H1 (cell line): ENCODE measurements at regions not wholly inside any gene's neighbourhood (a gene's known extent, or its start where the extent isn't known, plus 50 kb on each side); places are given as distances from the start of the nearest gene placed in this dataset.

Experiments used
- CTCF ChIA-PET: fragments of 300-600 bp; sonication (Branson Sonifier 250); formaldehyde crosslinking; loops from one replicate; lab custom pipeline; 2021; ENCODE audit not compliant: partially characterized antibody; lab: Charles Lee
- POLR2A ChIA-PET: fragments of 300-600 bp; sonication (Branson Sonifier 250); formaldehyde crosslinking; loops from one replicate; lab custom pipeline; 2021; ENCODE audit warnings: inconsistent platforms; ENCODE audit not compliant: partially characterized antibody; lab: Charles Lee
- DNase-seq, 2 experiments: peaks; one replicate each; pipeline versions ENCODE4 v3.0.0 to v3.0.0-alpha.2; 2010 to 2022; ENCODE audit warnings: low spot score in 2 of 2, low read depth in 1 of 2, mixed read lengths in 1 of 2
- FAIRE-seq: peaks from 2 replicates; lab custom pipeline; 2011; peaks lifted over from hg19 to GRCh38; lab: Jason Lieb, UNC
- H2AFZ ChIP-seq: 2 replicates; pipeline ENCODE4 v1.8.1; 2012; ENCODE audit warnings: low read length, inconsistent platforms
- H2AK5ac ChIP-seq: 2 replicates; pipeline ENCODE4 v1.6.1; 2013; ENCODE audit warnings: low read depth, low read length
- H2BK120ac ChIP-seq: replicated peaks from 2 replicates; pipeline ENCODE3; 2013; ENCODE audit warnings: low read depth, low read length, inconsistent platforms
- H2BK12ac ChIP-seq: 2 replicates; pipeline ENCODE4 v1.6.1; 2013; ENCODE audit warnings: low read depth, low read length
- H2BK15ac ChIP-seq: 2 replicates; pipeline ENCODE4 v1.6.1; 2013; ENCODE audit warnings: low read length
- H2BK20ac ChIP-seq: 2 replicates; pipeline ENCODE4 v1.6.1; 2013; ENCODE audit warnings: low read length
- H2BK5ac ChIP-seq: 2 replicates; pipeline ENCODE4 v1.6.1; 2013; ENCODE audit warnings: low read depth, low read length
- H3K14ac ChIP-seq: 2 replicates; pipeline ENCODE4 v1.6.1; 2013; ENCODE audit warnings: inconsistent platforms; ENCODE audit not compliant: insufficient read length
- H3K18ac ChIP-seq: 2 replicates; pipeline ENCODE4 v1.6.1; 2013; ENCODE audit warnings: low read length; ENCODE audit errors: extremely low read depth
- H3K23ac ChIP-seq: 2 replicates; pipeline ENCODE4 v1.6.1; 2013; ENCODE audit warnings: inconsistent platforms; ENCODE audit not compliant: insufficient read length
- H3K23me2 ChIP-seq: 2 replicates; pipeline ENCODE4 v1.6.1; 2013; ENCODE audit warnings: low read depth, low read length
- H3K27ac ChIP-seq: 2 replicates; pipeline ENCODE4 v1.6.1; 2011; ENCODE audit warnings: low read depth, low read length, inconsistent platforms
- H3K27me3 ChIP-seq, 4 experiments: replicated peaks in 1 of 4; 1 replicate in 1 of 4; 2 replicates in 3 of 4; pipeline versions ENCODE4 v1.6.1 to v1.8.1; 2011 to 2013; ENCODE audit warnings: low read length in 3 of 4, mild to moderate bottlenecking in 3 of 4, inconsistent platforms in 2 of 4, mixed read lengths in 2 of 4, moderate library complexity in 1 of 4; ENCODE audit not compliant: control insufficient read depth in 3 of 4, insufficient read depth in 3 of 4; ENCODE audit errors: extremely low read depth in 1 of 4
- H3K36me3 ChIP-seq, 4 experiments: 2 replicates each; pipeline versions ENCODE4 v1.6.1 to v1.8.1; 2011 to 2013; ENCODE audit warnings: mild to moderate bottlenecking in 4 of 4, low read length in 3 of 4, moderate library complexity in 2 of 4, control low read depth in 1 of 4, inconsistent platforms in 1 of 4; ENCODE audit not compliant: insufficient read depth in 4 of 4, control insufficient read depth in 2 of 4
- H3K4ac ChIP-seq: replicated peaks from 2 replicates; pipeline ENCODE3; 2013; ENCODE audit warnings: low read length, low read depth, mixed read lengths, inconsistent platforms; ENCODE audit not compliant: insufficient read length
- H3K4me1 ChIP-seq, 4 experiments: replicated peaks in 1 of 4; 1 replicate in 1 of 4; 2 replicates in 3 of 4; pipeline versions ENCODE4 v1.6.1 to v1.8.1; 2011 to 2013; ENCODE audit warnings: low read length in 3 of 4, inconsistent platforms in 2 of 4, mixed read lengths in 1 of 4; ENCODE audit not compliant: insufficient read depth in 4 of 4, control insufficient read depth in 3 of 4
- H3K4me2 ChIP-seq, 2 experiments: 2 replicates each; pipeline versions ENCODE4 v1.6.1 to v1.8.1; 2011 to 2013; ENCODE audit warnings: low read depth in 2 of 2, low read length in 2 of 2, control low read depth in 1 of 2, inconsistent platforms in 1 of 2, mild to moderate bottlenecking in 1 of 2; ENCODE audit not compliant: insufficient read depth in 1 of 2
- H3K4me3 ChIP-seq, 4 experiments: fragments of 200-600, 300-600 bp in 1 of 4; sonication (generic), shearing (Covaris generic), sonication (Bioruptor Twin) in 1 of 4; 2 replicates each; pipeline versions ENCODE4 v1.5.1 to v1.8.1; 2011 to 2016; ENCODE audit warnings: low read length in 4 of 4, low read depth in 3 of 4, control low read depth in 2 of 4, inconsistent platforms in 2 of 4, mild to moderate bottlenecking in 2 of 4, mixed read lengths in 1 of 4, moderate library complexity in 1 of 4; ENCODE audit not compliant: insufficient read depth in 2 of 4; ENCODE audit errors: extremely low read depth in 1 of 4
- H3K56ac ChIP-seq: replicated peaks from 2 replicates; pipeline ENCODE3; 2013; ENCODE audit warnings: low read depth, mild to moderate bottlenecking, mixed read lengths, low read length, inconsistent platforms; ENCODE audit not compliant: insufficient read length
- H3K79me1 ChIP-seq: 2 replicates; pipeline ENCODE4 v1.6.1; 2013; ENCODE audit warnings: low read depth, low read length, control low read depth
- H3K79me2 ChIP-seq, 2 experiments: 2 replicates each; pipeline versions ENCODE4 v1.6.1 to v1.8.1; 2012 to 2013; ENCODE audit warnings: low read length in 2 of 2, mild to moderate bottlenecking in 2 of 2, inconsistent platforms in 1 of 2; ENCODE audit not compliant: insufficient read depth in 2 of 2, control insufficient read depth in 1 of 2
- H3K9ac ChIP-seq, 4 experiments: replicated peaks in 1 of 4; 1 replicate in 1 of 4; 2 replicates in 3 of 4; pipeline versions ENCODE4 v1.6.1 to v1.8.1; 2011 to 2013; ENCODE audit warnings: low read depth in 3 of 4, low read length in 3 of 4, control low read depth in 2 of 4, mild to moderate bottlenecking in 2 of 4, moderate library complexity in 2 of 4, inconsistent platforms in 1 of 4; ENCODE audit errors: extremely low read depth in 1 of 4
- H3K9me3 ChIP-seq, 2 experiments: 2 replicates each; pipeline versions ENCODE4 v1.6.1 to v1.8.1; 2012 to 2013; ENCODE audit warnings: mild to moderate bottlenecking in 2 of 2, moderate library complexity in 2 of 2, control low read depth in 1 of 2, inconsistent platforms in 1 of 2, low read depth in 1 of 2, low read length in 1 of 2, mixed read lengths in 1 of 2; ENCODE audit not compliant: insufficient read depth in 2 of 2
- H4K20me1 ChIP-seq, 2 experiments: replicated peaks in 1 of 2; 2 replicates each; pipeline versions ENCODE3 to v1.8.1; 2011 to 2013; ENCODE audit warnings: inconsistent platforms in 2 of 2, low read length in 2 of 2, mild to moderate bottlenecking in 1 of 2; ENCODE audit not compliant: insufficient read depth in 2 of 2, control insufficient read depth in 1 of 2
- H4K5ac ChIP-seq: 2 replicates; pipeline ENCODE4 v1.6.1; 2013; ENCODE audit warnings: low read length, low read depth, mixed read lengths, inconsistent platforms; ENCODE audit not compliant: insufficient read length
- H4K8ac ChIP-seq: 2 replicates; pipeline ENCODE4 v1.8.0; 2013; ENCODE audit warnings: mild to moderate bottlenecking, moderate library complexity, low read length, inconsistent platforms; ENCODE audit not compliant: insufficient read depth; ENCODE audit errors: extremely low read depth
- H4K91ac ChIP-seq: replicated peaks from 2 replicates; pipeline ENCODE3; 2013; ENCODE audit warnings: low read length, mixed read lengths, inconsistent platforms; ENCODE audit not compliant: insufficient read length
- BACH1 ChIP-seq: IDR thresholded peaks from 2 replicates; pipeline ENCODE4 v1.6.1; 2012; ENCODE audit warnings: low read length, improper control_type of control experiment
- CBX5 ChIP-seq: fragments of 300-800, 300-1000 bp; sonication (generic); IDR thresholded peaks from 2 replicates; pipeline ENCODE4 v1.7.1; 2016; ENCODE audit warnings: antibody characterized with exemption, low read length, low read depth
- CTBP2 ChIP-seq: IDR thresholded peaks from 2 replicates; pipeline ENCODE4 v1.7.0; 2011; ENCODE audit warnings: borderline replicate concordance, mild to moderate bottlenecking, moderate library complexity, mixed read lengths, low read length; ENCODE audit not compliant: insufficient read depth, insufficient read length
- KDM5A ChIP-seq: fragments of 200-600 bp; IDR thresholded peaks from 2 replicates; pipeline ENCODE4 v1.7.1; 2012; ENCODE audit warnings: mild to moderate bottlenecking, low read length, inconsistent platforms, mixed read lengths
- SP2 ChIP-seq: IDR thresholded peaks from 2 replicates; pipeline ENCODE4 v1.6.1; 2012; ENCODE audit warnings: mild to moderate bottlenecking, low read length, inconsistent platforms
- TCF12 ChIP-seq: IDR thresholded peaks from 2 replicates; pipeline ENCODE4 v1.6.1; 2011; ENCODE audit warnings: low read depth, mild to moderate bottlenecking, low read length
- WGBS, 2 experiments: shearing (Covaris generic) in 1 of 2; methylation state at CpG; one replicate each; pipeline versions ENCODE4 v1.1.6 to v1.1.7; 2013 to 2015; ENCODE audit warnings: low lambda C conversion rate in 2 of 2, mixed read lengths in 2 of 2, inconsistent platforms in 1 of 2, low coverage in 1 of 2, missing lambda C conversion rate in 1 of 2; ENCODE audit not compliant: insufficient replicate concordance in 2 of 2, insufficient coverage in 1 of 2, insufficient read length in 1 of 2; ENCODE audit errors: extremely low coverage in 1 of 2, missing lambda C conversion rate in 1 of 2; 5-methylcytosine and 5-hydroxymethylcytosine counted together

DNA sequence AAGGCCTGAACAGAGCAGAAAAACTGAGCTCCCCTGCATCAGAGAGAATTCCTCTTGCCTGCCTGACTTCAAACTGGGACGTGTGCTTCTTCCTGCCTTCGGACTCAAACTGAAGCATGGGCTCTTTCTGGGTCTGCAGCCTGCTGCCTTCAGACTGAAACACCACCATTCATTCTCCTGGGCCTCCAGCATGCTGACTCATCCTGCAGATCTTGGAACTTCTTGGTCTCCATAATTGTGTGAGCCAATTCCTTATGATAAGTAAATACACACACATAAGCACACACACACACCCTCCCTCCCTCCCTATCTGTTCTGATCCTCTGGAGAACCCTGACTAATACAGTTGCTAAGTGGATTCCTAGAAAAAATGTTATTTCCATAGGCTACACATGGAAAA lies 874.3 kb upstream of the EEF2KMT start:
- H3K23ac ChIP-seq = no peak overlapping the region
- no peak for TF ChIP-seq CTBP2
- TF ChIP-seq CBX5 = no peak
- TF ChIP-seq BACH1 = no peak
- TF ChIP-seq KDM5A = no peak
- no peak for TF ChIP-seq TCF12
- no peak for TF ChIP-seq SP2
- TF ChIP-seq, all 59 proteins: peak for 0
- Histone ChIP-seq H2AK5ac (no peak overlapping the region), H2BK20ac (no peak overlapping the region), H4K8ac (no peak overlapping the region), H3K27ac (no peak overlapping the region), H4K91ac (no peak overlapping the region), H2AFZ (no peak overlapping the region), H3K14ac (no peak overlapping the region), H3K18ac (no peak overlapping the region), H3K4me3 (no peak overlapping the region), H3K4ac (no peak overlapping the region), H3K79me1 (no peaks in the 10 kb centered on the region), H2BK5ac (no peak overlapping the region), H3K9me3 (no peaks in the 10 kb centered on the region; a peak in 1 of 4 replicates), H3K4me1 (no peaks in the 10 kb centered on the region), H2BK15ac (no peak overlapping the region), H3K56ac (no peak overlapping the region), H3K36me3 (no peaks in the 10 kb centered on the region), H3K23me2 (no peaks in the 10 kb centered on the region), H3K79me2 (no peaks in the 10 kb centered on the region), H4K20me1 (no peaks in the 10 kb centered on the region), H2BK12ac (no peak overlapping the region), H2BK120ac (no peak overlapping the region), H4K5ac (no peak overlapping the region), H3K4me2 (no peak overlapping the region), H3K9ac (no peak overlapping the region), H3K27me3 (no peaks in the 10 kb centered on the region)
- CTCF ChIA-PET = interaction anchor here (1.0 to 1.3 kb wide), 2 partner anchors 53 kb away, joined by 3 read pairs; no protein-coding TSS in a partner anchor
- POLR2A ChIA-PET = no interaction called here
- WGBS, 2 experiments = 76% methylated on average over 2 of the region's 2 CpGs; no CpG with 5 or more reads in 1 of the 2 experiments
- DNase-seq (no peak), FAIRE-seq (no peak)
